ENCODE measurements at regions not wholly inside any gene's neighbourhood (a gene's known extent, or its start where the extent isn't known, plus 50 kb on each side); places are given as distances from the start of the nearest gene placed in this dataset.
"Not testable (repeated sequence)": the region's sequence is repeated elsewhere in the genome, so short reads cannot be mapped to it uniquely, and the experiment has no call there.

- WGBS (ENCODE audit: missing lambda C conversion rate): 0% methylated on average over 1 of the region's 1 CpG
- H3K4me1 ChIP-seq; ATAC-seq; POLR2A ChIA-PET; CTCF ChIA-PET; H3K4me2 ChIP-seq; H3K4me3 ChIP-seq; H3K9me3 ChIP-seq; FAIRE-seq; H3K27ac ChIP-seq; DNase-seq (ENCODE audit: low read depth in 1 of 2, low spot score in 1 of 2): not testable (repeated sequence)
Measured at GRCh38 chr7:150169515-150169914, 153.6 kb upstream of the LRRC61 start.

- H3K4me1 ChIP-seq; H3K27ac ChIP-seq; FAIRE-seq; DNase-seq (ENCODE audit: low read depth in 1 of 2, low spot score in 1 of 2); H3K4me3 ChIP-seq; H3K9me3 ChIP-seq; POLR2A ChIA-PET; ATAC-seq; H3K4me2 ChIP-seq; CTCF ChIA-PET: not testable (repeated sequence)
- WGBS (ENCODE audit: missing lambda C conversion rate): 0% methylated on average over 1 of the region's 4 CpGs
Measured at GRCh38 chr7:150169943-150170490, 153.1 kb upstream of the LRRC61 start.

GRCh38 chr7:150183602-150184001, 139.6 kb upstream of the LRRC61 start:
- H3K4me1 ChIP-seq; H3K9me3 ChIP-seq; DNase-seq (ENCODE audit: low read depth in 1 of 2, low spot score in 1 of 2); H3K4me3 ChIP-seq; H3K4me2 ChIP-seq; POLR2A ChIA-PET; CTCF ChIA-PET; ATAC-seq; FAIRE-seq; H3K27ac ChIP-seq: not testable (repeated sequence)
- WGBS (ENCODE audit: missing lambda C conversion rate): 71% methylated on average over 1 of the region's 1 CpG

GRCh38 chr7:150189963-150190362, 133.2 kb upstream of the LRRC61 start:
- ATAC-seq; H3K27ac ChIP-seq; H3K4me3 ChIP-seq; FAIRE-seq; H3K9me3 ChIP-seq; DNase-seq (ENCODE audit: low read depth in 1 of 2, low spot score in 1 of 2); POLR2A ChIA-PET; H3K4me1 ChIP-seq; CTCF ChIA-PET; H3K4me2 ChIP-seq: not testable (repeated sequence)
- WGBS (ENCODE audit: missing lambda C conversion rate): 0% methylated on average over 1 of the region's 1 CpG

DNA sequence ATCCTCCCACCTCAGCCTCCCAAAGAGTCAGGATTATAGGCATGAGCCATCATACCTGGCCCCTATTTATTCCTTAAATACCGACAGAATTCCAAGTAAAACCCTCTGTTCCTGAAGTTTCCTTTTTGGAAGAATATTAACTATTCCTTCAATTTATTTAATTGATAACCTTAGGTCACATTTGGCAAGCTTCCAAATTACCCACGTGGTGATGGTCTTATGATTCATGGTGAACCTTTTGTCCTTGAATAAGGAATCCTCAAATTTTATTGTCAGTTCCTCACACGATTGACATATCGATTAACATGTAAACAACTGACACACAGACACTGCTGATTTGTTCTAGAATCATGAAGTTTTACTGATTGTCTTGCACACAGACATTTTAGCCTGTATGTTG, 130.6 kb upstream of the LRRC61 start:
- H3K27ac ChIP-seq; H3K9me3 ChIP-seq; POLR2A ChIA-PET; DNase-seq (ENCODE audit: low read depth in 1 of 2, low spot score in 1 of 2); ATAC-seq; CTCF ChIA-PET; H3K4me1 ChIP-seq; H3K4me3 ChIP-seq; FAIRE-seq; H3K4me2 ChIP-seq: not testable (repeated sequence)
- WGBS (ENCODE audit: missing lambda C conversion rate): 25% methylated on average over 4 of the region's 4 CpGs

- 31% methylated on average over 3 of the region's 3 CpGs for WGBS (ENCODE audit: missing lambda C conversion rate)
- H3K4me2 ChIP-seq: not testable (repeated sequence)
Measured at GRCh38 chr7:150193866-150194265, 129.3 kb upstream of the LRRC61 start.

More at GRCh38 chr7:150193866-150194265, 129.3 kb upstream of the LRRC61 start:
- ATAC-seq; H3K4me1 ChIP-seq; H3K4me3 ChIP-seq; H3K27ac ChIP-seq; H3K9me3 ChIP-seq; POLR2A ChIA-PET; DNase-seq (ENCODE audit: low read depth in 1 of 2, low spot score in 1 of 2); FAIRE-seq; CTCF ChIA-PET: not testable (repeated sequence)

Small RNAs in the stretch of these regions (small RNA-seq; reads per million reads assigned to genes)
- 0 reads per million in 6 experiments for gene AC092666.2

Measured in A549 (cell line).